GM18517 (cell line): ENCODE measurements at regions not wholly inside any gene's neighbourhood (a gene's known extent, or its start where the extent isn't known, plus 50 kb on each side); places are given as distances from the start of the nearest gene placed in this dataset.

Source experiments
- ATAC-seq: cut with Tn5 transposase; IDR thresholded peaks from one replicate; pipeline ENCODE4 v1.9.1; 2021; ENCODE audit warnings: mild to moderate bottlenecking, moderate library complexity; ENCODE audit not compliant: unreplicated experiment

GRCh38 chr18:6465281-6465680 lies 50.6 kb upstream of the L3MBTL4 start:
- ATAC-seq = no peak

GRCh38 chr18:6476190-6476589 lies 61.5 kb upstream of the L3MBTL4 start:
- ATAC-seq = no peak

DNA sequence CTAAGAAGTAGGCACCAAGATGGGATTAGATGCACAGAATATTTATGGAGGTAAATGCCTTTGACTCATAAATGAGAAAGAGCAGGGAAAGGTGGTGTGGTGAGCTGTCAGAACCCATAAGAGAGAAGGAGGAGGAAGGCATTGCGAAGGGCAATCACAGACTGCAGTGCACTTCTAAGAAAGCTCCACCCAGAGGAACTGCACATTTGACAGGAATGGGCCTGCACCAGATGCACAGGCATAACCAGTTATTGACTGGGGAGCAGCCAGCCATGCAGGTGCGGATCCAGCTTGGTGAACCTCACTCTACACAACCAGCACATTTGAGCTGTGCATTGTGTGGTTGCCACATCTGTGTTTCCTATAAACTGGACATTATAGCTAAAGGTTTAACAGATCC lies 62.2 kb upstream of the L3MBTL4 start:
- no peak for ATAC-seq

GRCh38 chr18:6478121-6478520 lies 63.4 kb upstream of the L3MBTL4 start:
- ATAC-seq = no peak

GRCh38 chr18:6479699-6480098 lies 65.0 kb upstream of the L3MBTL4 start:
- ATAC-seq = no peak

DNA sequence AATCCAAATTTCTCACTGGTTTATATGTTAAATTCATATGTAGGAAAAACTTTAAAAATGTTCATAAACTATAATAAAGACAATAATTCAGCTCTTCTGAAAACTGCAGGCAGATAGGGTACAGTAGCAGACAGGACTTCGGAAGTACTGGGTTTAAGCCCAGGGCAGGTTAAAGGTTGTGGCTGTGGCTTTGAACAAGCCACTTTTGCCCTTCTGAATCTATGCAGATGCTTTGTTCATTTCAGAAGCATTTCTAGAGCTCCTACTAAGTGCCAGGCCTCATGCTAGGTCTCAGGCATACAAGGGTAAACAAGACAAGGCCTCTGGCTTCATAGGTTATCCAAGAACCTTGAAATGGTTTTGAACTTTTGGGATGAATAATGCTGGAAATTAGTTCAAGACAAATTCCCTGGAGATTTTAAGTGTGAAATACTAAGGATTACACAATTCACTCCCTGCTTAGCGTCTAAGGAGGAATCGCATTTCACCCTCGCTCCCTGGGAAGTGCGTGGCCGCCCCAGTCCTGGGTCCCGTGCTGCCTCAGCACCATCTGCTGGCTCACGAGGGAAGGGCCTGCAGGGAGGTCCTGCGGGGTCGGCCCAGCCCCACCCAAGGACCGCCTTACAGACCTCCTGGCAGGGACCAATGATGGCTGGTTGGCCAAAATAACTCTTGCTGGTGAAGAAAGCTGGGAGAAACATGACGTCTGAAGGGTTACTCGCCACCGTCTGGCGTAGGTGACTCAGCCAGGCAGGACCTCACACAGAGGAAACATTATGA lies 67.7 kb upstream of the L3MBTL4 start:
- ATAC-seq = no peak

GRCh38 chr18:6484659-6485058 lies 69.9 kb upstream of the L3MBTL4 start:
- ATAC-seq = no peak

- no peak for ATAC-seq
Measured at GRCh38 chr18:6486313-6486712, 71.6 kb upstream of the L3MBTL4 start.

DNA sequence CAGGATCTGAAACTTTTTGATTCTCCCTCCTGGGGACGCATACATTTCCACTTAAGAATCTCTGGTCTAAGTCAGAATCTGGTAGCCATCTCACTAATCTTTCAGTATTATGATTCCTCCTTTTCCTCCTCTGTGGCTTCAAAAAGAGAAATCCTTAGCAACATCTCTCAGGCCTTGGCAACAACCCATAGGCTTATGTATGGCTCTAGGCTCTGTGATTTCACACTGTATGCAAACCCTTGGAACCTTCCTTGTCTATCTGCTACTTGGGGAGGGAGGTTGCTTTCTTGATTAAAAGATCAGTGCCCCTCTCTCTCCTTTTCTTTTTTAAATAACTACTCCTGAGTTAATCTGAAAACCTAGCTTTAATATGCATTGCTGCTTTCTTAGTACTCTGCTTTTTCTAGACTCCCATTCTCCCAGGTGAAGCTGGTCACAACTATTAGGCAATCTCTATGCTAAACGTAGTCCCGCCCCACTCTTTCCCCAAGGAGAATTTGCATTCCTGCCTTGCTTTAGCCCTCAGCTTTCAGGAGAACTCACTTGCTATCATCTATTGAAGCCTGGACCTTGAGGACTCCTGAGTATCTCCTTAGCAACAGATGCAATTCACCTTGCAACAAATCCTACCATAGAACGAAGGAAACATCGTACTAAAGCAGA lies 72.2 kb upstream of the L3MBTL4 start:
- no peak for ATAC-seq

DNA sequence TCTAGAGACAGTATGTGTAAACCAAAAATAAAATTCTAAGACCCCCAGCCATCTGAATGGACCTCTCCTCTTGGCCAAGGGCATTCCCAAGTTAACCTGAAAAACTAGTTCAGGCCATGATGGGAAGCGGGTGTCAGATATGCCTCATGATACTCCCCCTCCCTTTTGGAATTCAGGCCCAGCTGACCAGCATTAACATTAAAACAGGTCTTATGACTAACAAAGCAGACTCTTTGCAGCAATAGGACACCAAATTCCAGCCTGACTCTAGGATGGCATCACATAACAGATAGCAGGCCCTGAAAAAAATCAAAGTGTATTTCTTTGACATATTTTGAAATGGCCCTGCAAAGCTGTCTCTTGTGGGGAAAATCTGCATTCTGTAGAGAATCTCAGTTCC lies 73.3 kb upstream of the L3MBTL4 start:
- no peak for ATAC-seq

- ATAC-seq = no peak
Measured at GRCh38 chr18:6488956-6489355, 74.2 kb upstream of the L3MBTL4 start.

DNA sequence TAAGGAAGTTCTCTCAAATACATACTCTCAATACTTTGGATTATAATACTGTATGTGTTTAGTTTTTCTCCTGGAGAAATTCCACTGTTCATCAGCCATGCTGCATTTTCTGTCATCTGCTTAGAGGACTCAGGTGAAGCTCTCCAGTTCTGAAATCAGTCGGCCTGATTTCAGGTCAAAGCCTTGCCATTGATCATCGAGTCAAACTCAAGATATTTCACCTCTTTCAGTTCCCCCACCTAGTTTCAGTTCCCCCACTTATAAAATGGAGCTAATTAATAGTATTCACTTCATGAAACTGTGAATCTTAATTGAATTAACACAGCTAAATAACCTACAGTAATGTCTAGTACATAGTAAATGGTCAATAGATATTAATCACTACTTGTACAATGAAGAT lies 75.3 kb upstream of the L3MBTL4 start:
- ATAC-seq = no peak

GRCh38 chr18:6493194-6493593 lies 78.5 kb upstream of the L3MBTL4 start:
- ATAC-seq = no peak

DNA sequence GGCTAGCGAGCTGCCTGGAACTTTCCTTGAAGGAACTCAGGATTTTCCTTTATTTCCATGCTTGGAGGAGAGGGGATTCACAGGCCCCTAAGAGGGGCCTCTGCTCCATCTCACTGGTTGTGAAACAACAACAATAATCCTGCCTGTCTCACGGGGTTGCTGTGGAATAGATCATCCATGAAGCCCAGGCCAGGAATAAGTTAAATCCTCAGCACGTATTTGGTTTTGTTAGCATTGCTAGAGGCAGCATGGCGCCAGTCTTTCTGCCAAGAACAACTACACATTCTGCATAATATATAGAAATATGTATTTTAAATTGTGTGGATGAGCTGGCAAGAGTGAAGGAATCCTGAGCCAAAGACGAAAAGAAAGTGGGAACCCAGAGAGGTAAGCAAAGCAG lies 80.8 kb upstream of the L3MBTL4 start:
- no peak for ATAC-seq

GRCh38 chr18:6497543-6497942 lies 82.8 kb upstream of the L3MBTL4 start:
- ATAC-seq = no peak

DNA sequence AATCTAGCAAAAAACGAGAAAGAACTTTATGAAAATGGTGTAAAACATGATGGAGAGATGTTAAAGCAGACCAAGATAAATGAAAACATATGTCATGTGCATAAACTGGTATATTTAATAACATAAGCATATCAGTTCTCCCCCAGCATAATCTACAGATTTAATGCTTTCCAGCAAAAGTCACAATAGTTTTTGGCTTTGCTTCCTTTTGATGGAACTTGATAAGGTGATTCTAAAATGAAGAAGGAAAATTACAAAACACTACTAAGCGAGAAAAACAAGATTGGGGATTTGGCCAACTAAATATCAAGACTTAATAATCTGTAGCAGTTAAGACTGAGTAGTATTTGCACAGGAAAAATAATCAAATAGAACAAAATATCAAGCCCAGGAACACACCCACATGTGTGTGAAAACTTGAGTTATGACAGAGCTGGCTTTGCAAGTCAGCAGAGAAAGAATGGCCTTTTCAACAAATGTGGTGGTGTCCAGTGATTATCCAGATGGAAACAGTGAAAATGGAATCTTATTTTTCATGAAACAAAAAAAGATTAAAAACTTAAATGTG lies 83.7 kb upstream of the L3MBTL4 start:
- no peak for ATAC-seq

DNA sequence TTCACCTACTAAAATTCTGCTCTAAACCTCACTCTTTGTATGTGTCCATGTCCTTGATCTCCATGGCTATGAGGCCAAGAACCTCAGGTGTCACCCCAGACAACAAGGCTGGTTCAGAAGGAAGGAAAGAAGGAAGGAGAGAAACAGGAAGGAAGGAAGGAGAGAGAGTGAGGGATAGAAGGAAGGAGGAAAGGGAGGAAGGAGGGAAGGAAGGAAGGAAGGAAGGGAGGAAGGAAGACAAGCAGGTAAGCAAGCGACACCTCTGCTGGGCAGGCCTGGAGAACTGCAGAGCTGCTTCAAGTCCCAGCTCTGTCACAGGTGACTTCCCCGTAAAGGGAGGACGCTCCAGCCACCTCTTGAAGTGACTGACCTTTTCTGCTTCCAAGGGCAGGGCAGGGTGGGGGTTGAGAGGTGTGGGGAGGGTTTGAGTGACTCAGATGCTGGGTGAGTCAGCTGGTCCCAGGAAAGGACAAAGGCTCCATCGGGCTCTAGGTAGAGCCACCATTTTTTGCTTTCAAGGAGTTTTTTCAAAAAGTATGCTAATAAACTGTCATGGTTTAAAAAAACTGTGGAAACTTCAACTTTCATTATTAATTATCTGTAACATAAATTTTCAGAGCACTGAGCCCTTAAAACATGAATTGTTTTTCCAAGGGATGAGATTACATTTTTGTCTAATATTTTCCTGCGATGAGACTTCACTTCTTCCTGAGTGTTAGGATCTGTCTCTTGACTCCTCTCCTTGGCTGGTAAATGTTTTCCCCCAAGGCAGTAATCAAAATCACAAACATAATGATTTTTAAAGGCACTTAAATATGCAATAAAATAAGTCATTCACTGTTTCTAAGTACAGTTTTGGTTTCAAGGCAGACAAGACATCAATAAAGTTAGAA lies 90.1 kb upstream of the L3MBTL4 start:
- ATAC-seq = no peak

- ATAC-seq = no peak
Measured at GRCh38 chr18:6505498-6505875, 90.8 kb upstream of the L3MBTL4 start.

DNA sequence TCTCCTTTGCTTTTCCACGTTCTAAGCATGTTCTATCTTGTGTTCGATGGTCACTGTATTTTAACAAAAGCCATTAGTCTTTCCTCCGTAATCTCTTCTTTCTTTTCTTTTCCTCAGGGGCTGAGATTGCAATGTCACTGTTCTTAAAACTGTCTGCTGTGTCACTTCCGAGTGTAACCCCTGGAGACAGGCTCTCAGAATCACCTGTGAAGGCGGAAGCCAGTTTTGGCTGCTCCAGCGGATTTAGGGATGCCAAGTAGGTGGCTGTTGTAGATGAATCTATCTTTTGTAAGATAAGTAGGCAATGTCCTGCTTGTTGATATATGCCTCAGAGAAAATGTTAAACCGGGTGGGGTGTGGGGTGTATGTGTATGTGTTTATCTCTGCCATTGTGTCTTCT lies 94.7 kb upstream of the L3MBTL4 start:
- no peak for ATAC-seq

DNA sequence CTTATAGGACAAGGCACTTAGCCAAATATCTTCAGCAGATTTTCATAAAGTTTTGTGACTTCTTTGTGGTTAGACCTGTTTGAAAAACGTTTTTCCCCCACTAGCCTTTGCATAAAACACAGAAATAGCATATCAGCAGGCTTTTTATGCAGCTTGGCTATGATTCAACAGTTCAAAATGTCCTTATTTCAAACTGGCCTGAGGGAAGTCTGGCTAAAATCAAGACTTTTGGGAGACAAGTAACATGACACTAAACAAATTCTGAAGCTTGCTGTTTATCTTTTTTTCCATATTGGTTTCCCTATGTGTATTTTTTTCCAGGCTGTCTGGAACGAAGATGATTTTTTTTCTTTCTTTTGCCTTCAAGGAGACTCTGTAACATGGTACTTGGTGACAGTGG lies 95.1 kb upstream of the L3MBTL4 start:
- no peak for ATAC-seq

DNA sequence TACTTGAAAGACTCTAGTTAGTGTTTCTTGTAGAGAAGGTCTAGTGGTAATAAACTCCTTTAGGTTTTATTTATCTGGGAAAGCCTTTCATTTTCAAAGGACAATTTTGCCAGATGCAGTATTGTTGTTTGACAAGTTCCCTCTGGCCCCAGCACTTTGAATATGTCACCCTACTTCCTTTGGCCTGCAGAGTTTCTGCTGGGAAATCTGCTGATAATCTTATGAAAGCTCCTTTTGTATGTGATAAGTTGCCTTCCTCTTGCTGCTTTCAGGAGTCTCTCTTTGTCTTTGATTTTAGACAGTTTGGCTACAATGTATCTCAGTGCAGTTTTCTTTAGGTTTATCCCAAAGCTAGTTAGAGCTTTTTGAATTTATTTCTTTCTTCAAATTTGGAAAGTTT lies 106.2 kb upstream of the L3MBTL4 start:
- ATAC-seq = no peak
